ENCODE measurements at regions not wholly inside any gene's neighbourhood (a gene's known extent, or its start where the extent isn't known, plus 50 kb on each side); places are given as distances from the start of the nearest gene placed in this dataset.

GRCh38 chr4:183814461-183814860 lies 90.6 kb upstream of the STOX2 start (continued):
- no peak for TF ChIP-seq REST (IDR thresholded peaks at IDR 0.05; ENCODE audit: unreplicated experiment)
- no peak for TF ChIP-seq POLR2AphosphoS5 (IDR thresholded peaks at IDR 0.05; ENCODE audit: low read depth)
- no peak for TF ChIP-seq JUNB (IDR thresholded peaks at IDR 0.05; ENCODE audit: unreplicated experiment)
- TF ChIP-seq NANOG (IDR thresholded peaks at IDR 0.05; ENCODE audit: borderline replicate concordance), result no peak
- no peak for TF ChIP-seq CREB1 (CRISPR knock-in tag; IDR thresholded peaks at IDR 0.05; ENCODE audit: low read depth)
- no peak for TF ChIP-seq STAT1 (IDR thresholded peaks at IDR 0.05; ENCODE audit: unreplicated experiment)
- TF ChIP-seq CTCF (conservative IDR thresholded peaks at IDR 0.05; ENCODE audit: low read depth in 2 of 2), result no peak
- no peak for TF ChIP-seq ETS1 (IDR thresholded peaks at IDR 0.05)

- H3K27me3 Mint-ChIP-seq (ENCODE audit: insufficient read depth, low read depth, poor library complexity), result peaks cover 1% of the 10 kb centered on the region
- Histone ChIP-seq H3K79me2 (replicated peaks; ENCODE audit: insufficient read depth) (no peaks in the 10 kb centered on the region), H3K4me1 (ENCODE audit: insufficient read depth) (no peaks in the 10 kb centered on the region), H3K9me2 (ENCODE audit: insufficient read depth) (0 out of 2 replicates have a peak, but pooled peaks cover 4% of the 10 kb centered on the region), H2AFZ (no peak overlapping the region), H4K20me1 (replicated peaks; ENCODE audit: insufficient read depth) (no peaks in the 10 kb centered on the region), H3K36me3 (ENCODE audit: insufficient read depth) (no peaks in the 10 kb centered on the region), H3K4me2 (no peak overlapping the region), H3K4me3 (no peak overlapping the region), H3K27me3 (ENCODE audit: insufficient read depth) (no peaks in the 10 kb centered on the region), H3K27ac (ENCODE audit: low read depth) (no peak overlapping the region), H3F3A (replicated peaks; ENCODE audit: low read depth) (no peaks in the 10 kb centered on the region)
- DNase-seq (ENCODE audit: low spot score), result no peak
- H3K27ac Mint-ChIP-seq, result no peak overlapping the region
- H3K4me3 Mint-ChIP-seq, result no peak overlapping the region
- peaks cover 11% of the 10 kb centered on the region for H3K36me3 Mint-ChIP-seq (ENCODE audit: low read depth)
- H3K4me1 Mint-ChIP-seq, result no peaks in the 10 kb centered on the region
- peaks cover 25% of the 10 kb centered on the region; the same call in 2 of the 3 replicates for H3K9me3 Mint-ChIP-seq
- ATAC-seq, result no peak
- no peak for TF ChIP-seq ZNF114 (CRISPR knock-in tag; IDR thresholded peaks at IDR 0.05)
- no peak for TF ChIP-seq ETS1 (IDR thresholded peaks at IDR 0.05)
- TF ChIP-seq STAT1 (IDR thresholded peaks at IDR 0.05; ENCODE audit: unreplicated experiment), result no peak
- TF ChIP-seq NANOG (IDR thresholded peaks at IDR 0.05; ENCODE audit: borderline replicate concordance), result no peak
- no peak for TF ChIP-seq POLR2AphosphoS5 (IDR thresholded peaks at IDR 0.05; ENCODE audit: low read depth)
- TF ChIP-seq EZH2 (IDR thresholded peaks at IDR 0.05; ENCODE audit: low read depth, unreplicated experiment), result no peak
- no peak for TF ChIP-seq JUNB (IDR thresholded peaks at IDR 0.05; ENCODE audit: unreplicated experiment)
- no peak for TF ChIP-seq CREB1 (CRISPR knock-in tag; IDR thresholded peaks at IDR 0.05; ENCODE audit: low read depth)
- TF ChIP-seq ZNF462 (CRISPR knock-in tag; IDR thresholded peaks at IDR 0.05), result no peak
Observed at GRCh38 chr4:183816077-183816476, 89.0 kb upstream of the STOX2 start.
